H1 (cell line): ENCODE measurements at regions not wholly inside any gene's neighbourhood (a gene's known extent, or its start where the extent isn't known, plus 50 kb on each side); places are given as distances from the start of the nearest gene placed in this dataset.

Experiments used
- CTCF ChIA-PET: fragments of 300-600 bp; sonication (Branson Sonifier 250); formaldehyde crosslinking; loops from one replicate; lab custom pipeline; 2021; ENCODE audit not compliant: partially characterized antibody; lab: Charles Lee
- POLR2A ChIA-PET: fragments of 300-600 bp; sonication (Branson Sonifier 250); formaldehyde crosslinking; loops from one replicate; lab custom pipeline; 2021; ENCODE audit warnings: inconsistent platforms; ENCODE audit not compliant: partially characterized antibody; lab: Charles Lee
- DNase-seq, 2 experiments: peaks; one replicate each; pipeline versions ENCODE4 v3.0.0 to v3.0.0-alpha.2; 2010 to 2022; ENCODE audit warnings: low spot score in 2 of 2, low read depth in 1 of 2, mixed read lengths in 1 of 2
- FAIRE-seq: peaks from 2 replicates; lab custom pipeline; 2011; peaks lifted over from hg19 to GRCh38; lab: Jason Lieb, UNC
- H2AFZ ChIP-seq: 2 replicates; pipeline ENCODE4 v1.8.1; 2012; ENCODE audit warnings: low read length, inconsistent platforms
- H2AK5ac ChIP-seq: 2 replicates; pipeline ENCODE4 v1.6.1; 2013; ENCODE audit warnings: low read depth, low read length
- H2BK120ac ChIP-seq: replicated peaks from 2 replicates; pipeline ENCODE3; 2013; ENCODE audit warnings: low read depth, low read length, inconsistent platforms
- H2BK12ac ChIP-seq: 2 replicates; pipeline ENCODE4 v1.6.1; 2013; ENCODE audit warnings: low read depth, low read length
- H2BK15ac ChIP-seq: 2 replicates; pipeline ENCODE4 v1.6.1; 2013; ENCODE audit warnings: low read length
- H2BK20ac ChIP-seq: 2 replicates; pipeline ENCODE4 v1.6.1; 2013; ENCODE audit warnings: low read length
- H2BK5ac ChIP-seq: 2 replicates; pipeline ENCODE4 v1.6.1; 2013; ENCODE audit warnings: low read depth, low read length
- H3K14ac ChIP-seq: 2 replicates; pipeline ENCODE4 v1.6.1; 2013; ENCODE audit warnings: inconsistent platforms; ENCODE audit not compliant: insufficient read length
- H3K18ac ChIP-seq: 2 replicates; pipeline ENCODE4 v1.6.1; 2013; ENCODE audit warnings: low read length; ENCODE audit errors: extremely low read depth
- H3K23ac ChIP-seq: 2 replicates; pipeline ENCODE4 v1.6.1; 2013; ENCODE audit warnings: inconsistent platforms; ENCODE audit not compliant: insufficient read length
- H3K23me2 ChIP-seq: 2 replicates; pipeline ENCODE4 v1.6.1; 2013; ENCODE audit warnings: low read depth, low read length
- H3K27ac ChIP-seq: 2 replicates; pipeline ENCODE4 v1.6.1; 2011; ENCODE audit warnings: low read depth, low read length, inconsistent platforms
- H3K27me3 ChIP-seq, 4 experiments: replicated peaks in 1 of 4; 1 replicate in 1 of 4; 2 replicates in 3 of 4; pipeline versions ENCODE4 v1.6.1 to v1.8.1; 2011 to 2013; ENCODE audit warnings: low read length in 3 of 4, mild to moderate bottlenecking in 3 of 4, inconsistent platforms in 2 of 4, mixed read lengths in 2 of 4, moderate library complexity in 1 of 4; ENCODE audit not compliant: control insufficient read depth in 3 of 4, insufficient read depth in 3 of 4; ENCODE audit errors: extremely low read depth in 1 of 4
- H3K36me3 ChIP-seq, 4 experiments: 2 replicates each; pipeline versions ENCODE4 v1.6.1 to v1.8.1; 2011 to 2013; ENCODE audit warnings: mild to moderate bottlenecking in 4 of 4, low read length in 3 of 4, moderate library complexity in 2 of 4, control low read depth in 1 of 4, inconsistent platforms in 1 of 4; ENCODE audit not compliant: insufficient read depth in 4 of 4, control insufficient read depth in 2 of 4
- H3K4ac ChIP-seq: replicated peaks from 2 replicates; pipeline ENCODE3; 2013; ENCODE audit warnings: low read length, low read depth, mixed read lengths, inconsistent platforms; ENCODE audit not compliant: insufficient read length
- H3K4me1 ChIP-seq, 4 experiments: replicated peaks in 1 of 4; 1 replicate in 1 of 4; 2 replicates in 3 of 4; pipeline versions ENCODE4 v1.6.1 to v1.8.1; 2011 to 2013; ENCODE audit warnings: low read length in 3 of 4, inconsistent platforms in 2 of 4, mixed read lengths in 1 of 4; ENCODE audit not compliant: insufficient read depth in 4 of 4, control insufficient read depth in 3 of 4
- H3K4me2 ChIP-seq, 2 experiments: 2 replicates each; pipeline versions ENCODE4 v1.6.1 to v1.8.1; 2011 to 2013; ENCODE audit warnings: low read depth in 2 of 2, low read length in 2 of 2, control low read depth in 1 of 2, inconsistent platforms in 1 of 2, mild to moderate bottlenecking in 1 of 2; ENCODE audit not compliant: insufficient read depth in 1 of 2
- H3K4me3 ChIP-seq, 4 experiments: fragments of 200-600, 300-600 bp in 1 of 4; sonication (generic), shearing (Covaris generic), sonication (Bioruptor Twin) in 1 of 4; 2 replicates each; pipeline versions ENCODE4 v1.5.1 to v1.8.1; 2011 to 2016; ENCODE audit warnings: low read length in 4 of 4, low read depth in 3 of 4, control low read depth in 2 of 4, inconsistent platforms in 2 of 4, mild to moderate bottlenecking in 2 of 4, mixed read lengths in 1 of 4, moderate library complexity in 1 of 4; ENCODE audit not compliant: insufficient read depth in 2 of 4; ENCODE audit errors: extremely low read depth in 1 of 4
- H3K56ac ChIP-seq: replicated peaks from 2 replicates; pipeline ENCODE3; 2013; ENCODE audit warnings: low read depth, mild to moderate bottlenecking, mixed read lengths, low read length, inconsistent platforms; ENCODE audit not compliant: insufficient read length
- H3K79me1 ChIP-seq: 2 replicates; pipeline ENCODE4 v1.6.1; 2013; ENCODE audit warnings: low read depth, low read length, control low read depth
- H3K79me2 ChIP-seq, 2 experiments: 2 replicates each; pipeline versions ENCODE4 v1.6.1 to v1.8.1; 2012 to 2013; ENCODE audit warnings: low read length in 2 of 2, mild to moderate bottlenecking in 2 of 2, inconsistent platforms in 1 of 2; ENCODE audit not compliant: insufficient read depth in 2 of 2, control insufficient read depth in 1 of 2
- H3K9ac ChIP-seq, 4 experiments: replicated peaks in 1 of 4; 1 replicate in 1 of 4; 2 replicates in 3 of 4; pipeline versions ENCODE4 v1.6.1 to v1.8.1; 2011 to 2013; ENCODE audit warnings: low read depth in 3 of 4, low read length in 3 of 4, control low read depth in 2 of 4, mild to moderate bottlenecking in 2 of 4, moderate library complexity in 2 of 4, inconsistent platforms in 1 of 4; ENCODE audit errors: extremely low read depth in 1 of 4
- H3K9me3 ChIP-seq, 2 experiments: 2 replicates each; pipeline versions ENCODE4 v1.6.1 to v1.8.1; 2012 to 2013; ENCODE audit warnings: mild to moderate bottlenecking in 2 of 2, moderate library complexity in 2 of 2, control low read depth in 1 of 2, inconsistent platforms in 1 of 2, low read depth in 1 of 2, low read length in 1 of 2, mixed read lengths in 1 of 2; ENCODE audit not compliant: insufficient read depth in 2 of 2
- H4K20me1 ChIP-seq, 2 experiments: replicated peaks in 1 of 2; 2 replicates each; pipeline versions ENCODE3 to v1.8.1; 2011 to 2013; ENCODE audit warnings: inconsistent platforms in 2 of 2, low read length in 2 of 2, mild to moderate bottlenecking in 1 of 2; ENCODE audit not compliant: insufficient read depth in 2 of 2, control insufficient read depth in 1 of 2
- H4K5ac ChIP-seq: 2 replicates; pipeline ENCODE4 v1.6.1; 2013; ENCODE audit warnings: low read length, low read depth, mixed read lengths, inconsistent platforms; ENCODE audit not compliant: insufficient read length
- H4K8ac ChIP-seq: 2 replicates; pipeline ENCODE4 v1.8.0; 2013; ENCODE audit warnings: mild to moderate bottlenecking, moderate library complexity, low read length, inconsistent platforms; ENCODE audit not compliant: insufficient read depth; ENCODE audit errors: extremely low read depth
- H4K91ac ChIP-seq: replicated peaks from 2 replicates; pipeline ENCODE3; 2013; ENCODE audit warnings: low read length, mixed read lengths, inconsistent platforms; ENCODE audit not compliant: insufficient read length
- BCL11A ChIP-seq, 2 experiments: IDR thresholded peaks; one replicate each; pipeline ENCODE4 v1.6.1; 2011; ENCODE audit warnings: low read depth in 2 of 2, low read length in 2 of 2, mild to moderate bottlenecking in 2 of 2
- CBX8 ChIP-seq: fragments of 300-800, 300-1000 bp; sonication (generic); IDR thresholded peaks from 2 replicates; pipeline ENCODE4 v1.7.1; 2016; ENCODE audit warnings: low read depth, low read length, borderline replicate concordance
- CEBPB ChIP-seq: IDR thresholded peaks from 2 replicates; pipeline ENCODE4 v1.6.1; 2012; ENCODE audit warnings: low read depth, low read length
- RFX5 ChIP-seq: IDR thresholded peaks from 2 replicates; pipeline ENCODE4 v1.6.1; 2011; ENCODE audit warnings: low read depth, low read length, improper control_type of control experiment, borderline replicate concordance
- SIX5 ChIP-seq: IDR thresholded peaks from 2 replicates; pipeline ENCODE4 v1.6.1; 2011; ENCODE audit warnings: mild to moderate bottlenecking, low read depth, low read length
- WGBS, 2 experiments: shearing (Covaris generic) in 1 of 2; methylation state at CpG; one replicate each; pipeline versions ENCODE4 v1.1.6 to v1.1.7; 2013 to 2015; ENCODE audit warnings: low lambda C conversion rate in 2 of 2, mixed read lengths in 2 of 2, inconsistent platforms in 1 of 2, low coverage in 1 of 2, missing lambda C conversion rate in 1 of 2; ENCODE audit not compliant: insufficient replicate concordance in 2 of 2, insufficient coverage in 1 of 2, insufficient read length in 1 of 2; ENCODE audit errors: extremely low coverage in 1 of 2, missing lambda C conversion rate in 1 of 2; 5-methylcytosine and 5-hydroxymethylcytosine counted together
- TF ChIP-seq, protein P1 (sequence below): IDR thresholded peaks from 2 replicates; pipeline ENCODE4 v1.6.1; 2012; ENCODE audit warnings: inconsistent platforms

DNA sequence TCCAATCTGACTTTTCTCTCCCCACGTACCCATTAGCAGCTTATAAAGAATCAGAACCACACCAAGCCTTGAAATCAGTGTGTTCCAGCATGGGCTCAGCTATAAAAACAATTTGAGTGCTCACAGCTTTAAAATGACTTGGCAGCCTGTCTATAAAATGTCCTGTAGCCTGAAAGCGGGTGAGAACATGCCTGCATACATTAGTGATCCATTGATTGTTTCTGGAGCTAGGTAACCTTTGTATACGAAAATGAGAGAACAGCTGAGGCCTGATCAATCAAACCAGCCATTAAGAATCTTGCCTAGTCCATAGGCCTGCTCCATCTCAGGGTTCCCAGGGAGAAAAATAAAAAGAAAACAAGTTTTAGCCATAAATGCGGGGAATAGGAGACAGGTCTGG lies 245.8 kb upstream of the SULF2 start:
- no peaks in the 10 kb centered on the region for H3K79me1 ChIP-seq
- no peaks in the 10 kb centered on the region for H3K36me3 ChIP-seq
- H2BK12ac ChIP-seq, result no peak overlapping the region
- no peak overlapping the region for H3K18ac ChIP-seq
- H3K4me1 ChIP-seq, result peaks cover 0 to 5% (median 0%) of the 10 kb centered on the region in 4 experiments; a peak in 2 of 7 replicates
- no peak overlapping the region for H3K4me3 ChIP-seq
- no peak overlapping the region for H2BK20ac ChIP-seq
- H3K4ac ChIP-seq, result no peak overlapping the region
- H3K9ac ChIP-seq, result no peak overlapping the region
- no peak overlapping the region for H2BK5ac ChIP-seq
- WGBS, 2 experiments, result 81% methylated on average over 4 of the region's 4 CpGs; no CpG with 5 or more reads in 1 of the 2 experiments
- H4K8ac ChIP-seq, result no peak overlapping the region
- H2AFZ ChIP-seq, result no peak overlapping the region
- no peaks in the 10 kb centered on the region for H3K79me2 ChIP-seq
- H4K20me1 ChIP-seq, result no peaks in the 10 kb centered on the region
- H3K4me2 ChIP-seq, result no peak overlapping the region
- no peak overlapping the region for H2BK15ac ChIP-seq
- ChIA-PET POLR2A (interaction anchor here (0.7 kb wide), 1 partner anchor 56 kb away, joined by 3 read pairs; no protein-coding TSS in a partner anchor), CTCF (interaction anchor here (0.5 to 1.4 kb wide), 3 partner anchors 16 to 316 kb away, joined by 3 to 4 read pairs (median 3); no protein-coding TSS in a partner anchor)
- DNase-seq, result no peak
- FAIRE-seq, result no peak
- H3K27me3 ChIP-seq, result no peaks in the 10 kb centered on the region
- no peak overlapping the region for H3K23ac ChIP-seq
- no peak overlapping the region for H3K14ac ChIP-seq
- no peak overlapping the region for H4K91ac ChIP-seq
- no peaks in the 10 kb centered on the region for H3K9me3 ChIP-seq
- no peak overlapping the region for H2AK5ac ChIP-seq
- H2BK120ac ChIP-seq, result no peak overlapping the region
- H4K5ac ChIP-seq, result no peak overlapping the region
- no peak overlapping the region for H3K56ac ChIP-seq
- H3K27ac ChIP-seq, result no peak overlapping the region
- no peaks in the 10 kb centered on the region for H3K23me2 ChIP-seq
- TF ChIP-seq, protein P1, sequence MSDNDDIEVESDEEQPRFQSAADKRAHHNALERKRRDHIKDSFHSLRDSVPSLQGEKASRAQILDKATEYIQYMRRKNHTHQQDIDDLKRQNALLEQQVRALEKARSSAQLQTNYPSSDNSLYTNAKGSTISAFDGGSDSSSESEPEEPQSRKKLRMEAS, result no peak
- TF ChIP-seq CEBPB (no peak), RFX5 (no peak), BCL11A (IDR thresholded peaks at IDR 0.05; ENCODE audit: low read depth in 2 of 2, low read length in 2 of 2) (no peak), CBX8 (no peak), SIX5 (no peak)
